ENCODE measurements at regions not wholly inside any gene's neighbourhood (a gene's known extent, or its start where the extent isn't known, plus 50 kb on each side); places are given as distances from the start of the nearest gene placed in this dataset.

GRCh38 chr6:1229808-1230207, 82.1 kb upstream of the FOXQ1 start:
- TF ChIP-seq CTCF (conservative IDR thresholded peaks at IDR 0.05 in 1 of 2, IDR thresholded peaks at IDR 0.05 in 1 of 2; ENCODE audit: low read depth in 1 of 2, low read length in 2 of 2) = no peak
- no peak for TF ChIP-seq EZH2 (IDR thresholded peaks at IDR 0.05; ENCODE audit: low read length, missing control alignments)
